ENCODE measurements at regions not wholly inside any gene's neighbourhood (a gene's known extent, or its start where the extent isn't known, plus 50 kb on each side); places are given as distances from the start of the nearest gene placed in this dataset.

DNA sequence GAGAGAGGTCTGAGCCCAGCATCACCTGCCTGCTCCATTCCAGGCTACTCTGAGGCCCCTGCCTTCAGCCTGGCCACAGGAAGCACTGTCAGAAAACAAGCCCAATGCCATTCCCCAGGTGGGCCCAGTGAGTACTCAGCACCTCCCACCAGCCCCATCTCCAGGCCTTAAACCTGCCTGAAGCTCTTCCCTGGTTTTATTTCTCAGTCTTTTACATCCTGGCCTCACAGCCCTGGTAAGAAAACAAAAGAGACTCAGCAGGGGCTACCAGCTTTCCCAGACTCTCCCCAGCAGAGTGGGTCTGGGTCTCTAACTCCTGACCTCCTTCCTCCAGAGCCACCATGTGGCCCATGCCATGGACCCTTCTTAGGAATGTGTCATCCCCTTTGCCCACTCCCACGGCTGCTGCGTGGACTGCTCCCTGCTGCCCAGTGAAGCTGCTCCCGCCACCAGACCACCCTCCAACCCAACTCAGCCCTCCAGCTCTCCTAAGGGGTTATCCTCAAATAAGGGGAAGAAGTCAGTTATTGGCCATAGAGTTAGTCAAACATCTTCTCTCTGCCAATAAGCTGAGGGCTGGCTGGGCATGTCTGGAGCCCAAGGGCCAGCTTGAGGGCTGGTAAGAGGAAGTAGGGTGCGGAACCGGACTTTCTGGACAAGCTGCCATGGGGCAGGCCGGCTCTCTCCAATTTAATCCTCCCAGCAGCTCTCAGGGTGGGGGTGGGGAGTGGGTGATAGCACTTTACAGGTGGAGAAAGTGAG is 116.7 kb upstream of the LINGO1 start:
- TF ChIP-seq, protein P1, sequence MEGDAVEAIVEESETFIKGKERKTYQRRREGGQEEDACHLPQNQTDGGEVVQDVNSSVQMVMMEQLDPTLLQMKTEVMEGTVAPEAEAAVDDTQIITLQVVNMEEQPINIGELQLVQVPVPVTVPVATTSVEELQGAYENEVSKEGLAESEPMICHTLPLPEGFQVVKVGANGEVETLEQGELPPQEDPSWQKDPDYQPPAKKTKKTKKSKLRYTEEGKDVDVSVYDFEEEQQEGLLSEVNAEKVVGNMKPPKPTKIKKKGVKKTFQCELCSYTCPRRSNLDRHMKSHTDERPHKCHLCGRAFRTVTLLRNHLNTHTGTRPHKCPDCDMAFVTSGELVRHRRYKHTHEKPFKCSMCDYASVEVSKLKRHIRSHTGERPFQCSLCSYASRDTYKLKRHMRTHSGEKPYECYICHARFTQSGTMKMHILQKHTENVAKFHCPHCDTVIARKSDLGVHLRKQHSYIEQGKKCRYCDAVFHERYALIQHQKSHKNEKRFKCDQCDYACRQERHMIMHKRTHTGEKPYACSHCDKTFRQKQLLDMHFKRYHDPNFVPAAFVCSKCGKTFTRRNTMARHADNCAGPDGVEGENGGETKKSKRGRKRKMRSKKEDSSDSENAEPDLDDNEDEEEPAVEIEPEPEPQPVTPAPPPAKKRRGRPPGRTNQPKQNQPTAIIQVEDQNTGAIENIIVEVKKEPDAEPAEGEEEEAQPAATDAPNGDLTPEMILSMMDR (IDR thresholded peaks at IDR 0.05; ENCODE audit: low read length) = no peak
- TF ChIP-seq EZH2 (optimal IDR thresholded peaks at IDR 0.05; ENCODE audit: low read depth, low read length) = no peak
- TF ChIP-seq EZH2phosphoT487 (IDR thresholded peaks at IDR 0.05; ENCODE audit: low read length) = no peak
- Histone ChIP-seq H3K4me2 (ENCODE audit: low read depth, low read length) (no peak overlapping the region), H3K36me3 (replicated peaks; ENCODE audit: insufficient read depth, low read length) (no peaks in the 10 kb centered on the region), H3K9me2 (replicated peaks; ENCODE audit: insufficient read depth, low read length) (no peaks in the 10 kb centered on the region), H3K4me1 (ENCODE audit: low read length) (no peaks in the 10 kb centered on the region), H3F3A (ENCODE audit: insufficient read depth, low read length) (no peaks in the 10 kb centered on the region), H2AFZ (ENCODE audit: low read length) (no peak overlapping the region), H4K20me1 (ENCODE audit: insufficient read depth, low read length) (no peaks in the 10 kb centered on the region), H3K9ac (ENCODE audit: low read length) (no peak overlapping the region), H3K27ac (ENCODE audit: low read length) (no peak overlapping the region), H3K4me3 (ENCODE audit: low read length) (no peak overlapping the region), H3K79me2 (ENCODE audit: low read length) (no peaks in the 10 kb centered on the region), H3K9me3 (replicated peaks; ENCODE audit: insufficient read depth, low read length) (no peaks in the 10 kb centered on the region), H3K27me3 (replicated peaks; ENCODE audit: insufficient read depth, low read length) (peaks cover 35% of the 10 kb centered on the region)
- no peak for DNase-seq

- peak overlapping the region; percentile 57 for H3K4me2 ChIP-seq (ENCODE audit: low read depth, low read length)
- no peaks in the 10 kb centered on the region for H3K4me1 ChIP-seq (ENCODE audit: low read length)
- no peaks in the 10 kb centered on the region for H3F3A ChIP-seq (ENCODE audit: insufficient read depth, low read length)
- H3K27me3 ChIP-seq (replicated peaks; ENCODE audit: insufficient read depth, low read length) = peaks cover 46% of the 10 kb centered on the region
- H4K20me1 ChIP-seq (ENCODE audit: insufficient read depth, low read length) = no peaks in the 10 kb centered on the region
- no peak for DNase-seq
- no peaks in the 10 kb centered on the region for H3K36me3 ChIP-seq (replicated peaks; ENCODE audit: insufficient read depth, low read length)
- peak overlapping the region; percentile 17; the same call in 1 of the 2 replicates for H3K4me3 ChIP-seq (ENCODE audit: low read length)
- TF ChIP-seq EZH2phosphoT487 (IDR thresholded peaks at IDR 0.05; ENCODE audit: low read length) = no peak
- TF ChIP-seq, protein P1 (IDR thresholded peaks at IDR 0.05; ENCODE audit: low read length) = no peak
- TF ChIP-seq EZH2 (optimal IDR thresholded peaks at IDR 0.05; ENCODE audit: low read depth, low read length) = no peak
- no peaks in the 10 kb centered on the region for H3K9me3 ChIP-seq (replicated peaks; ENCODE audit: insufficient read depth, low read length)
- no peaks in the 10 kb centered on the region for H3K79me2 ChIP-seq (ENCODE audit: low read length)
- H2AFZ ChIP-seq (ENCODE audit: low read length) = no peak overlapping the region
- H3K9me2 ChIP-seq (replicated peaks; ENCODE audit: insufficient read depth, low read length) = no peaks in the 10 kb centered on the region
- H3K9ac ChIP-seq (ENCODE audit: low read length) = no peak overlapping the region
- no peak overlapping the region for H3K27ac ChIP-seq (ENCODE audit: low read length)
Observed at GRCh38 chr15:77748078-77749064, 115.7 kb upstream of the LINGO1 start.

DNA sequence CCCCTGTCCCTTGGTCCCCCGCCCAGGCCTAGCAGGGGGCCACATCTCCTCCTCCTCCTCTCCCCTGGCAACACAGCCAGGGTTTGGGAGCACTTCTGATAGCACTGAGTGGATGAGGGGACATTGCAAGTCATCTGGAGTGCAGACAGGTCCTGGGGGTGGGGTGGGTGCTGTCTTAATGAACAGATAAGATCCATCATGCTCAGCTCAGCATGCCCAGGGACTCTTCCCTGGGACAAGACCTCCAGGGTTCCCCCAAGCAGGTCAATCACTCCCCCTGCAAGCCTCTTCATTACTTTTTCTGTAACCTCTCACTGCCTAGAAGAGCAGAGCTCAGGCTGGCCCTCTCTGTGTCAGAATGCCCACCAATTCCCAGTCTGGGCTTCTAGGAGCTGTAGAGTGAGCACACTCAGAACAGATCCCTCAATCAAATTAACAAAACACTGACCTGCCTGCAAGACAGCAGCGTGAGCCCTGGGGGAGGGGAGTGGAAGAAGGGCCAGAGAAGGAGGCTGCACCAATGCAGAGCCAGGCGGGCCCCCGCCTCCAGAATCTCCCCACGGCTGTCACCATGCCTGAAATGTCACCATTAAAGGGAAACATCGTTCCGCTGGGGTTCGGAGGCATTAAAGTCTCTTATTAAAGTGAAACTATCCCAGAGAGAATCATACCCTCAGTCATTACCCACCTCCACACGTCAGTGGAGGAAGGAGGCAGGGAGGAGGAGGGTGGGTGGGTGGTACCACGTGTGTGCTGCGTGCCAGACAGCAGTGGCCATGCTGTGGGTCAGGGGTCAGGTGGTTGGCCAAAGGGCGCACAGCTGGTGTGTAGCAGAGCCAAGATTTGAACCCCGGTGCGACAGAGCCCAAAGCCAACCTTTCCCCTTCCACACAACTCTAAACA is 114.7 kb upstream of the LINGO1 start:
- no peaks in the 10 kb centered on the region for H3K79me2 ChIP-seq (ENCODE audit: low read length)
- H3K9me3 ChIP-seq (replicated peaks; ENCODE audit: insufficient read depth, low read length) = no peaks in the 10 kb centered on the region
- no peak for DNase-seq
- no peak overlapping the region for H3K9ac ChIP-seq (ENCODE audit: low read length)
- H2AFZ ChIP-seq (ENCODE audit: low read length) = 0 out of 2 replicates have a peak overlapping the region, but pooled peaks have one; percentile 51
- peak overlapping the region; percentile 57 for H3K4me2 ChIP-seq (ENCODE audit: low read depth, low read length)
- no peaks in the 10 kb centered on the region for H3K36me3 ChIP-seq (replicated peaks; ENCODE audit: insufficient read depth, low read length)
- no peaks in the 10 kb centered on the region for H3K4me1 ChIP-seq (ENCODE audit: low read length)
- no peaks in the 10 kb centered on the region for H4K20me1 ChIP-seq (ENCODE audit: insufficient read depth, low read length)
- TF ChIP-seq, protein P1 (IDR thresholded peaks at IDR 0.05; ENCODE audit: low read length) = no peak
- TF ChIP-seq EZH2phosphoT487 (IDR thresholded peaks at IDR 0.05; ENCODE audit: low read length) (no peak), EZH2 (optimal IDR thresholded peaks at IDR 0.05; ENCODE audit: low read depth, low read length) (no peak)
- no peak overlapping the region for H3K27ac ChIP-seq (ENCODE audit: low read length)
- peaks cover 46% of the 10 kb centered on the region for H3K27me3 ChIP-seq (replicated peaks; ENCODE audit: insufficient read depth, low read length)
- H3K9me2 ChIP-seq (replicated peaks; ENCODE audit: insufficient read depth, low read length) = no peaks in the 10 kb centered on the region
- H3F3A ChIP-seq (ENCODE audit: insufficient read depth, low read length) = no peaks in the 10 kb centered on the region
- H3K4me3 ChIP-seq (ENCODE audit: low read length) = peak overlapping the region; percentile 17; the same call in 1 of the 2 replicates

Data from MM.1S (cell line).